HK-2 (cell line): ENCODE measurements at regions not wholly inside any gene's neighbourhood (a gene's known extent, or its start where the extent isn't known, plus 50 kb on each side); places are given as distances from the start of the nearest gene placed in this dataset.
A peak's percentile ranks its signal among the peaks of the same experiment; 100 is the strongest.

Source experiments
- DNase-seq: peaks from one replicate; pipeline ENCODE4 v3.0.0-alpha.2; 2018; ENCODE audit not compliant: unreplicated experiment

DNA sequence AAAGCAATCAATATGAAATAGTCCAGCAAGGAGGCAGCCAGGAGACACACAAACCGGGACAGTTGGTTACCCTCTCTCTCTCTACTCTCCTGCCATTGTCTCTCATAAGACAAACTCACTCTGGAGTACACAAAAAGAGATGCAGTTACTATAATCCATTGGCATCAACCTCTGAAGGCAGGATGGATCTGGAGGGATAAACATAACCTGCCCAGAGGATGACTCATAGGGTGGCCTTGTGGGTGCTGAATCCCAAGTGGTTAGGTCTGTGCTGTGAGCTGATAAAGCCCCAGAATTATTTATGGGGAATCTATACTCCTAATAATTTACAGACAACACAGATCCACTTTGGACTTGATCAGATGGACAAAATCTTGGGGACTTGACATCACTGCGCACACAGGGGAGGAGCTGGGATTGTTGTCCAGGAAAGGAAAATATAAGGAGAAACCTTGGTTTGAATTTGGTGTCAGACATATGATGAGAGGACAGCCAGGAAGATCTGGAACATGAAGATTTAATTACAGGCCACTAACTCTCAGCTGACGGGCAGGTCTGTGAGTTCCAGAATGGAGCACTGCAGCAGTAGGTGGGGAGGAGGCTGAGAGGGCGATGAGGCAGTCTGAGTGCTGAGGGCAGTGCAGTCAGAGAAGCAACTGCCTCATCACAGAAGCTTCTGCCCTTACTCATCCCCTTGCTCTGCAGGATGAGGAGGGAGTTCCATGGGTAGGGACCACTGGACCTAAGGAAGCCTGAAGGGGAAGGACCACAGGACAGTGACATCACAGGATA is 113.9 kb upstream of the PRSS58 start:
- DNase-seq: no peak

GRCh38 chr7:142365410-142365842 is 107.6 kb upstream of the PRSS58 start:
- DNase-seq: no peak

GRCh38 chr7:142364551-142364950 is 106.7 kb upstream of the PRSS58 start:
- no peak for DNase-seq

DNA sequence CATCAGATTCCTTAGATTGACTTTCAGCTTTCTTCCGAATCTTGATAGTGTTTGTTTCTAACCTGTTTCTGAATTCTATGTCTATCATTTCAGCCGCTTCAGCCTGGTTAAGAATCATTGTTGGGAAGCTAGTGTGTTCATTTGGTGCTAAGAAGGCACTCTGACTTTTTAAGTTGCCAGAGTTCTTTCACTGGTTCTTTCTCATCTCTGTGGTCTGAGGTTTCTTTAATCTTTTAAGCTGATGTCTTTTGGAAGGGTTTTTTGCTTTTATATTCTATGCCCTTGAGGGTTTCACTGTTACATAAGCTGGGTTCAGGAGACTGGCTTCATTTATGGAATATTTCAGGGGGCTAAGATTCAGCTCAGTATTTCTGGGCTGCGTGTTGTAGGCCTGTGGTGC is 104.5 kb upstream of the PRSS58 start:
- DNase-seq: no peak

DNA sequence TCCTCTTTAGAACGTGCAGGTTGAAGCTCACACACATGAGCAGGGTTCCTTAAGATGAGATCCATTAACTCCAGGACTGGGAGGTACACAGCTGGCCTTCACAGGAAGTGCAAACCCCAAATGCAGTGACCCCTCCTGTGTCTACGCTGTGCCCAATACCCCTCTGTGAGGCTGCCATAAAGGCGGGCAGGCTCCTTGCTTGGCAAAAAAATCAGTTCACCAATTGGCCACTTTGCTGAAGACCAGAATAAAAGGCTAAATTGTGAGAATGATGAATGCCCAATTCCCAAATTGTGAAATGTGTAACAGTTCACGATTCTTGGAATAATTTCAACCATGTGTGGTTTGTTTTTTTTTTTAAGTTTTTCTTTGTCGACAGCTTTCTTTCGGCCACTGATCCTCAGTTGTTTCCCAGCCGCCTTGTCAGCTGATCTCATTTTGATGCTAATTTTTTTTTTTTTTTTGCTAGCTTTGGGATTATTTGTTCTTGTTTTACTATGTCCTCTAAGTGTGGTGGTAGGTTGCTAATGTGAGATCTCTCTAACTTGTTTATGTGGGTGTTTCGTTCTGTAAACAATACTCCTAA is 101.9 kb upstream of the PRSS58 start:
- DNase-seq: no peak

- DNase-seq: peak; percentile 36
Observed at GRCh38 chr7:142357953-142358520, 100.2 kb upstream of the PRSS58 start.

GRCh38 chr7:142356166-142356565 is 98.3 kb upstream of the PRSS58 start:
- DNase-seq: no peak

DNA sequence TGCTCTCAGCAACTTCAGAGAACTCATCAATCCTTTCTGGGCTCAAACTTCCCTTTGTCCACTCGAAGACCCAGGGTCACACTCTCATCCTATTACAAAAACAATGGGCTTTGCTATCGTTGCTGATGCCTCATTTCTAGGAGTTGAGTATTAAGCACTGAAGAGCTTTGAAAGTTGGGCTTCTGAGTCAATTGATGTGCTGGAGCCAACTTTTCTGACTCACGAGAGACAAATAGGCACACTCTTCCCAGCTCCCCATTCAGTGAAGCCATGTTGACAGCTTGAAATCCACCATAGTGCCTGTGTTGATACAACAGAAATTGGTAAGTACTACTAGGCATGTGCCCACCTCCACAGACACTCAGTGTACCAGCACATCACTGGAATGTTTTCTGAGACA is 97.5 kb upstream of the PRSS58 start:
- no peak for DNase-seq

- DNase-seq: no peak
Observed at GRCh38 chr7:142353147-142354060, 95.5 kb upstream of the PRSS58 start.

- no peak for DNase-seq
Observed at GRCh38 chr7:142352543-142352942, 94.7 kb upstream of the PRSS58 start.

DNA sequence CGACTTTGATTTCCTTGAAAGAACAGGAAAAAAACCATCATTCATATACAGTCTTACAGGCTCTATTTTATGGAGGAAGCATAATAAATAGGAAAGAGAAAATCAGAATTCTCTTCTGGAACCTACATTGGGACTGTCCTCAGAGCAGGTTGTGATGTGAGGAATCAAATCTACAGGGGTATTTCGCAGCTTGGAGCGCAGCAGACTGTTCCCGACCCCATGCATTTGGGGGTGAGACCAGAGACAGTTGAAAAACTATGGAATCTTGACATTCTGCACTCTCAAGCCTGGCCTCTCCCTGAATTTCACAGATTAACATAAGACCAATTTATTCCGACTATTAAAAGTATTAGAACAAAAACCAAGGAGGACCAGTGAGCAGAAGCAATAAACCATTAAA is 93.3 kb upstream of the PRSS58 start:
- no peak for DNase-seq

DNA sequence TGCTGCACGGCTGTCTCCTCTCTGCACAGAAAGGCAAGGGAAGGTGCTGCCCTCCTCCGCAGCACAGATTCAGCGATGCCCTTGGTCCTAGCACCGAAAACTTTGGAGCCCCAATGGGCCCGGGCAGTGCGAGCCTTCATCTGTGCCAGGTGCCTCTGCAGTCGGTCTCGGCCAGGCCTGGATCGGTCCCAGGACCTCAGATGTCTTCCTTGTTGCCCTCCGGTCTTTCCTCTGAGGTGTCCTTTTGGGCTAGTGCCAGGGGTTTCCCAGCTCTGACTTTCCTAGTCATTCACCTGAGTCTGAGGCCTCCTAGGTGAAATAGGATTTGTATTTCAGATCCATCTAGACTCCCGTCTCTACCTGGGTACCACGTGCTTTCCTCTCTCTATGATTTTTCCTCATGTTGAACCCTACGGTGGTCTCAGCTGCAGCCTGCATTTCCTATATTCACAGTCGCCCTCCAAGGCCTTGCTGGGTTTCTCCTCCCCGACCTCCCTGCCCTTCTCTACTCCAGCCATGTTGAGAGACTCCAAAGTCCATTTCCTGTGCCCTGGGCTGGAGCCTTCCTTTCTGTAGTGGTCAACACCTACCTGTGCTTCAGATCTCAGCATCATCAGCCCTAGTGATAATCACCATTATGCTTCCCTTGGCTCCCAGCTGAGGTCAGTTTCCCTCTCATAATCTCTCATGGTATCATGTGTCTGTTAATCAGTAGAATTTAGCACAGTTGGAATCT is 92.0 kb upstream of the PRSS58 start:
- no peak for DNase-seq

- DNase-seq: no peak
Observed at GRCh38 chr7:142348921-142349405, 91.1 kb upstream of the PRSS58 start.

- no peak for DNase-seq
Observed at GRCh38 chr7:142348100-142348499, 90.2 kb upstream of the PRSS58 start.

GRCh38 chr7:142347091-142347490 is 89.2 kb upstream of the PRSS58 start:
- DNase-seq: no peak

DNA sequence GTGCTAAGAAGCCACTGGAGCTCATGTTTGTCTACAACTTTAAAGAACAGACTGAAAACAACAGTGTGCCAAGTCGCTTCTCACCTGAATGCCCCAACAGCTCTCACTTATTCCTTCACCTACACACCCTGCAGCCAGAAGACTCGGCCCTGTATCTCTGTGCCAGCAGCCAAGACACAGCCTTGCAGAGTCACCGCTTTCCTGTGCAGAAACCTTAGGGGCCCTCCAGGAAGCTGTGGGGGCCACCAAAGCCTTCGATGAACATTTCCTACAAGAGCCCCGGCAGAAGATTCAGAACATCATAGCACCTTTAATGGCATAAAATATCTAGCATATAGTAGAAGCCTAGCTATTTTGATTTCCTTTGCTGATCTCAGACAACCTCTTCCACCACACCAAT is 88.0 kb upstream of the PRSS58 start:
- DNase-seq: no peak

DNA sequence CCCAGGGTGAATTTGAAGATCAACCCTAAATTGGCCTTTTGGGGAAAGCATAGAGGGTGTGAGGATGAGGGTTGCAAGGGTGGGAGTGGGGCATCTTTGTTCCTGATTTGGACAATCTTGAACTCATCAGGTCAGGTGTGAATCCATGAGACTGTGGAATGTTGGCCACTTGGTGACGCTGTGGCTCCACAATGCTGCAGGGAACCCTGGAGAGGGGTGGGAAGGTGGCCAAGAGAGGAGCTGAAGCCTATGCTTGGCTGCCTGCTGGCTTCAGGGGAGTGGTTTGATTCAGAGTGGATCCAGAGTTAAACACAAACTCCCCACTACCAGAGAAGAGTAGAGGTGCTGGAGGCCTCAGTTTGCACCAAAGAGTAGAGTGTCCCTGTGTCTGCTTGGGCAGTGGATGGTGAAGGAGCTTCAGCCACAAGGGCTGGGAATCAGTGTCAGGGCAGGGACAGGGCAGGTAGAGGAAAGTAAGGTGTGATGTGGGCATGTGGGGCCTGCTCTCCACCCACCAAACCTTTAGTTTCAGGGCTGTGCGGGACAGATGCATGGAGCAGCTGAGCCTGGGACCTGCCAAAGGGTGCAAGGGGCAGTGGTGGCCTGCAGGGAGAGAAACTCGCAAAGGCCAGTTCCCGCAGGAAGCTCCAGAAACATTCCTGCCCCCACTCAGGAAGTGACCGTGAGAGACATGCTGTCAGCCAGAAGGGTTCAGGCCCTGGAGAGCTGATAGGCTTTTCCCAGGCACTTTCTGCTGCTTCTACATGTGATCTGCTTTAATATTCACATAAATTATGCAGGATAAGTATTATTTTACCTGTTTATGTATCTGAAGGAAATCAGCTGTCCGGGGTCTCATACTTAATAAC is 81.0 kb upstream of the PRSS58 start:
- peak; percentile 42 for DNase-seq

GRCh38 chr7:142337054-142338001 is 79.5 kb upstream of the PRSS58 start:
- DNase-seq: no peak

- no peak for DNase-seq
Observed at GRCh38 chr7:142334806-142335205, 76.9 kb upstream of the PRSS58 start.
